ENCODE measurements at regions not wholly inside any gene's neighbourhood (a gene's known extent, or its start where the extent isn't known, plus 50 kb on each side); places are given as distances from the start of the nearest gene placed in this dataset.

DNA sequence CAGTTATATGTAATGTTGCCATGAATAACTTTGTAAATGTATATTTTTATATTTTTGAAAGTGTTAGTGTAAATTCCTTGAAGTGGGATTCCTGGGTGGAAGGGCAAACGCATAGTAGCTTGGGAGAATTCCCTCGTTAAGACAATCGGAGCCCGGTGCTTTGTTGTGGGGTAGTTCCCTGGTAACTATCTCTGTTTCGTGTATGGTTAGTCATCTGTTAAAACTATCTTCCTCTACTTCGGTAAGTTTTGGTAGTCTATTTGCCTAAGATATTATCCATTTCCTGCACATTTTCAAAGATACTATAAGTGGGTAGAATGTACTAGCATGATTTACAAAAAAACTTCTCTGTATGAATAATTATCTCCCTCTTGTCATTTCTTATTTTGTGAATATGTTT lies 113.8 kb upstream of the NRXN1 start:
- no peak for DNase-seq (ENCODE audit: low read depth)

DNA sequence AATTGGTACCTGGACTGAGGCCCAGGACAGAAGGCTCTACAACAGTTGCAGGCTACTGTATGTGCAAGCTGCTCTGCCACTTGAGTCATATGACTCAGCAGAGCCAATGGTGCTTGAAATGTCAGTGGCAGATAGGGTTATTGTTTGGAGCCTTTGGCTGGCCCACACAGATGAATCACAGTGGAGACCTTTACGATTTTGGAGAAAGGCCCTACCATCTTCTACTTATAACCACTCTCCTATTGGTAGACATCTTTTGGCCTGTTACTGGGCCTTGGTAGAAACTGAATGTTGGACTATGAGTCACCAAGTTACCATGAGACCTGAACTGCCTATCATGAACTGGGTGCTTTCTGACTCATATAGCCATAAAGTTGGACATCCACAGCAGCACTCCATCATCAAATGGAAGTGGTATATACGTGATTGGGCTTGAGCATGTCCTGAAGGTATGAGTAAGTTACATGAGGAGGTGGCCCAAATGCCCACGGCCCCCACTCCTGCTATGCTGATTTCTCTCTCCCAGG lies 88.9 kb upstream of the NRXN1 start:
- DNase-seq (ENCODE audit: low read depth): peak; percentile 28

DNA sequence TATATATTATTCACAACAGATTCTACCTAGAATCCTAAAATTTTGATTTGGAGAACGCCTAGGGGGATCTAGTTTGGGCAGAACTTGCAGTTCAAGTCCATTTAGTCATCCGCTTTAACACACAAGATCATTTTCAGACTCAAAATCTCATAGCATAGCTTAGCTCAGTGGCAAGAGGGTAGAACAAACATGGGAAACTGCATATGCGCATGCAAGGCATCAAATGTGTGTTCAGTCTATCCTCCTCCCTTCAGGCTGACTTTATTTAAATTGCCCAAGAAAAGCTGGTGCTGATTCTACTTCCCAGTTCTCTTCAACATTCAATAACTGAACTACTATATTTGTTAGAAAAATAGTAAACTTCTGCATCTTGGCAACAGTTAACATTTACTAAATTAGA lies 79.6 kb upstream of the NRXN1 start:
- DNase-seq (ENCODE audit: low read depth): no peak

DNA sequence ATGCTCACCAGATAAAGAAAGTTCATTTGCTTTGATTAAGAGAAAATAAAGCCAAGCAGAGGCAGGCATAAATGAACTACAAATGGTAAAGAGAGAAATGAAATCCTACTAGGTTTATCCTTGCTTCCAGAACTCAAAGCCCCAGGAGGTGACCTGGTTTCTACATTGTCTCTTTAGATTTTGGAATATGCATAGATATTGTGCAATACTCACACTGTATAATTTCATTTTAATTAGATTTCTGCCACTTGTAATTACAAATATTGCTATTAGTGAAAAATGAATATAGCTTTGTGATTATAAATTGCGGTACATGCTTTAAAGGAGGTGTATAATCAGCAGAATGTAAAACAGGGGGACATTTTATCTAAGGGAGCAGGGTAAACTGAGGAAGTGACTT lies 76.9 kb upstream of the NRXN1 start:
- no peak for DNase-seq (ENCODE audit: low read depth)

DNA sequence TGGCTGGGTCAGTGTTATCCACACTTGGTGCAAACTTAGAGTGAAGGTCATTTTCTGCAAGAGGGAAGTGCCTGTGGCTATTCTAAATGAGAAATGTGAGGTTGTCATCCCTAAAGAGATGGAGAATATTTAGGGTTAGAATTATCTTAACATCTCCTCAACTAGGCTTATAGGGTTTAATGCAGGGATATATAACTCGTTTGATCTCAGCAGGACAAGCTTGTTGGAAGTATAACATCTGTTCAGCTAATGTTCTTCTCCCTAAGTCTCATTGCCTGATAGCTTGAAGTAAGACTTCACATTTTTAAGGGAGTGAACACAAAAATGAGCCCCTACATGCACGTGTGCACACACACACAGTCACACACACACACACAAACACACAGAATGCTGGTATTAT lies 75.9 kb upstream of the NRXN1 start:
- DNase-seq (ENCODE audit: low read depth): no peak

DNA sequence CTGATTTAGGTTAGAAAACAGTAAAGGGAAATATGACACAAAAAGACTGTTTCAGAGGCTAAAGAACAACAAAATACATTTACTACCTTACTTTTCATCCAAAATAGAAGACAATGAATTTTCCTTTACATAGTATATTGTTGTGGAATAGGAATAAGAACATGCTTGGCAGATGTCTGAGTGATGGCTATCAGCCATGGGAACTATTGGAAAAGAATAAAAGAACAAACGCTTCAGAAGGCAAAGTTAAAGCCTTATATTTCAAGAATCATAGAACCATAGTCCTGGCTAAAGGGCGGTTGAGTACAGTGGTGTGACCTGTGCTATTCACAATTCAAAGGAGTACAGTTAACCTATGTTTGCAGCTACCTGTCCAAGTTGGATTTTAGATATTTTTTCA lies 73.9 kb upstream of the NRXN1 start:
- DNase-seq (ENCODE audit: low read depth): no peak

DNA sequence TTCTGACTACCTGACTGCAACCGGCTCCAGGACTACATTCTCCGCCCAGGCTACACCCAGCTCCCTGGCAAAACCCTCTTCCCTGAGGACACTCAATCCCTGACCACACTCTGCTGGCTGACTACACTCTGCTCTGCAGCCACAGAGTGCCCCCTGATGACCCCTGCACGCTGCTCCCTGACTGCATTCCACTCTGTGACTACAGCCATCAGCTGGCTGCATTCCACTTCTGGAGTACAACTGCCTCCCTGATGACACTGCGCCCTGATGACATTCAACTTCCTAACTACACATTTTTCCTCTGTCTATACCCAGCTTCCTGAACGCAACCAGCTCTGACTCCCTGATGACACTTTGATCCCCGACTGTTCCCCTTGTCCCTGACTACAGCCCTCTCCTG lies 71.3 kb upstream of the NRXN1 start:
- peak; percentile 57 for DNase-seq (ENCODE audit: low read depth)

DNA sequence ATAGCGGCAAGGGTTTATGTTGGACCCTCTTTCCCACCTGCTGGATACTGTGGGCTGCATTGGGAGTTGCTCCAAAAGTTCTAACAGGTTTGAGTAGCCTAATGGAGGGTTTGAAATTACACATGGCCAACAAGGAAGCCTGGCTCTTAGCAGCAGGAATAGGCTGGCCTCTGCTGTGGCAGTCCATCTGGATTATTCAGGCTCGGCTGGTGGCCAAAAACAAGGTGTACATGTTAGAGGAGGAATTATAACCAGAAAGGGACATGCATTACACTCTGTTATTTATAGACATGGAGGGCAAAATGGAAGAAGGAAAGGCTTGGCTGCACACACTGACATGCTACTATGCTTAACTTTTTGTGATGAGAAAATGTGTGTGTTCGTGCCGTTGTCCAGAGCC lies 61.1 kb upstream of the NRXN1 start:
- no peak for DNase-seq (ENCODE audit: low read depth)

DNA sequence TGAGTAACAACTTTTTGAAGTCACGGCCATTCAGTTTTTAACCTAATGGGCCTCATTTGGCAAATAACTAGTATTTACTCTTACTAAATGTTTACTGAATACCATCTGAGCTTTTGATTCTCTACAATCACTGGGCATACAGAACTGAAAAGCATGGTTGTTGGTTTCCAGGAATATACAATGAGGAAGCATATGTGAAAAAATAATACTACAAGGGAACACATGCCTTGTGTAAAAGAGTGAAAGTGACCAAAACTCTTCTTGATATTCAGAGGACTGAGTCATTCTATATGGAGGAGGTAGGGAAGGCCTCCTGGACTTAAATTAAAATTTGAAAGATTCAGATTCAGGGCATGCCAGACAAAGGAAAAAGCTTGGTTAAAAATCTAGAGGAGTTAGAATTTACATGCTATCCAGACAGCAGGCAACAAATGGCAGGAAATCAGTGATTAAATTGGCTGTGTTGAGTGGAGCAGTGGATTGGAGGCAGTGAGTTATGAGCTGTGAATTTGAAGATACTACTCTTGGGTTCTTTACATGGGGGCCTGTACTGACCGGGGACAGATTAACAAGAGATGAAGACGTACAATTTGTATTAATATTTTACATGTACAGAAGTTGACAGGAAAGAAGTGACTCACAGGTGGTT lies 53.6 kb upstream of the NRXN1 start:
- no peak for DNase-seq (ENCODE audit: low read depth)

DNA sequence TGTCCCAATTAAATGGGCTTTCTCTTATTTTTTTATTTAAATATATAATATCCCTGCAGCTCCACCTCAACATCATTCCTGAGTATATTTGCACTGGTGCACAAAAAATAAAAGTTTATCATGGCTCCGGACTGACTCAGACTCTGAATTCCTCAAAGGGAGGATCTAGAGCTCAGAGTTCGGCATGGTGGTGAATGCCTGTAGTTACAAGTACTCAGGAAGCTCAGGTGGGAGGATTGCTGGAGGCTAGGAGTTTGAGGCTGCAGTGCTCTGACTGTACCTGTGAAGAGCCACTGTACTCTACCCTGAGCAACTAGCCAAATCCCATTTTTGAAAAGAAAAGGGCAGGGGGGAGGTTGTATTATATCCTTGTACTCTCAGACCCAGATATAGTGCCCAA lies 52.8 kb upstream of the NRXN1 start:
- DNase-seq (ENCODE audit: low read depth): no peak
